ENCODE measurements at regions not wholly inside any gene's neighbourhood (a gene's known extent, or its start where the extent isn't known, plus 50 kb on each side); places are given as distances from the start of the nearest gene placed in this dataset.
"Not testable (repeated sequence)": the region's sequence is repeated elsewhere in the genome, so short reads cannot be mapped to it uniquely, and the experiment has no call there.

- DNase-seq (ENCODE audit: low read depth in 2 of 2) = no peak
These were observed 89.1 kb downstream of the RHOU start for GRCh38 chr1:228824366-228824765.

DNA sequence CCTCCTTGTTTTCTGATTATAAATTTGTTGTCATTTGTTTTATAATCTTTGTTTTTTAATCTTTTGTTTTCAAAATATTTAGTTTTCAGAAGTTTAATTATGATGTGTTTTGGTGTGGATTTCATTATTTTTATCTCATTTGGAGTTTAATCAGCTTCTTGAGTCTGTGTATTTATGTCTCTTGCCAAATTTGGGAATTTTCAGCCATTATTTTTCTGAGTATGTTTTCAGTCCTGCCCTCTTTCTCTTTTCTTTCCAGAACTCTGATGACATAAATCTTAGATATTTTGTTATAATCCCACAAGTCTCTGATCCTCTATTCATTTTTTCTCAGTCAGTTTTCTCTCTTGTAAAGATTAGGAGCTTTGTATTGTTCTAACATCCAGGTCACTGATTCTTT is 89.8 kb downstream of the RHOU start:
- DNase-seq (ENCODE audit: low read depth in 2 of 2) = no peak

DNA sequence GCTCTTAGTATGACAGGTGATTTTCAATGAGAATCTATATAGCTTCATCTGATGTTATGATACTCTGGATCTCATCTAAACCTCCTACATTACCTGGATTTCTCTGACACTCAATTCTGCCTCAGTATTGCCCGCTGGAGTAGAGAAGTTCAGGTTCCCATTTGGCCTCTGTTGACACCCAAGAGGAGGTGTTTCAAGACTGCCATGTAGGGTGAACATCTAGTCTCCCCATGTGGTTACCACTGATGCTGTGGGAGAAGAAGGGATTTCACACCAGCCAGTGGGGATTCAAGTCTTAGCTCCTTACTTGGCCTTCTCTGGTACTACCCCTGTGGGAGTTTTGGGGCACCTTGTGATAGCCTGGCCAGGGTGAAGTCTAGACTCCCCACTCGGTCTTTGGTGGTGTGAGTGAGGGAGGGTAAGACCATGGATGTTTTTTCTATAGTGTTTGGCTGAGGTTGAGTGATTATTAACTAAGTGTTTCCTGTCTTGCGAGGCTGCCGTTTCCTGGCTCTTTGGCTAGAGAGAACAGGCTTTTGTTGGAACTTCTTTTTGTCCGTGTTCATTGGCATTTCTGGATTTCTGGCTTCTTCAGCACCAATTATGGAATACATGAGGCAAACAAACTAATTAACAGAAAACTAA is 90.7 kb downstream of the RHOU start:
- DNase-seq (ENCODE audit: low read depth in 2 of 2) = peak in 1 of 2 donors; percentile 45

- DNase-seq (ENCODE audit: low read depth in 2 of 2) = no peak
These were observed 91.7 kb downstream of the RHOU start for GRCh38 chr1:228827019-228827418.

GRCh38 chr1:228828151-228828550 is 92.9 kb downstream of the RHOU start:
- DNase-seq (ENCODE audit: low read depth in 2 of 2) = no peak

DNA sequence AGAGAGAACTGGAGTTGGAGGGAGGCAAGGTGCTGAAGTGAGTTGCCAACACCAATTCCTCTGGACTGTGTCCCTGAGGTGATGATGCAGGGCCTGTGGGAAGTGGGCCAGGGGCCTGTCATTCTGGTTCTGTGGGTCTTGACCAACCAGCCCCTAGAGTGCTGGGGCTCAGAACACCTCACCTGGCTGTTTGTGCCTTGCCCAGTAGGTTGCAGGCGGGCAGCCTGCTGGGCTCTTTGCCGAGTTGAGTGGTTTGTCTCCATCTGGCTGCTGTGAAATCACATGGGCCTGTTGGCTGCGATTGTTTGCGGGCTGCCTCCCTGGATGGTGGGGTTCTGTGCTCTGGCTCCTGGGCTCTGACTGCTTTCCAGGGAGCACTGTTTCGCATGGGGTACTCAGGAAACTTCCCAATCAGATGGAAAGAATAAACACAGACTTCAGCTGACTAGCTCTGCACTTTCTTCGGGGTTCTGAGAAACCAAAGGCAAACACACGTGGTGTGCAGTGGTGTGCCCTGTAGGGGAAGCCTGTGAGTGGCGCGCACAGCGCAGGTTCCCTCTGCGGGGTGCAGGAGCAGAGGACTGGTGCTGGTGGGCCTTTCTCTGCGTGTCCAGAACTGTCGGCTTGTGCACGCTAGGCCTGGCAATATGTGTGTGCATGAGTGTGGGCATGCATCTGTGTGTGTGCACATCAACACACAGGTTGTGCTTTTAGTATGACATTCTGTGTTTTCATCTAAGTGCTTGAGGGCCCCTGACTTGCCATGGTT is 95.1 kb downstream of the RHOU start:
- no peak for DNase-seq (ENCODE audit: low read depth in 2 of 2)

DNA sequence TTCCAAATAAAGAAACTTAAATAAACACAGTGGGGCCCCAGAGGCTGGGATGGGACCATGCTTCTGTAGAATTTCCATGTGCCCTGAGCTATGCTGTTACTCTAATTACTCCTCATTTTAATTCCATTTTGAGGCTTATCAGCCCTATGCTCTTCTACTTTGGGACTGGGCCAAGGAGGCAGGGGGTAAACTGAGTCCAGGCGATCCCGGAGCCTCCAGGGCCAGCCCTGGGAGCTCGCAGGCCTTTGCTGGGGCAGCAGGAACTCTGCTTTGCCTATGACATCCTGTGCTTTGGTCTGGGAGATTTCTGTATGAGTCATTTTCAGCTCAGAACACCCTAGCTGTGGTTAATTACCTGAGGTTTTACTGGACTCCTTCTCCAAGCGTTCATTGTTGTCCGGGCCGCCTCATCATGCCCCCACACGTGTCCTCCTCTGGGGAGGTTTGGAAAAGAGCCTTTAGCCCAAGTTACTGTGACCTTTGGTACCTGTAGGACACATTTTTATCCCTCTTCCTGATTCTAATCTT is 95.7 kb downstream of the RHOU start:
- peak; percentile 23 to 47 for DNase-seq (ENCODE audit: low read depth in 2 of 2)

- no peak for DNase-seq (ENCODE audit: low read depth in 2 of 2)
These were observed 98.8 kb downstream of the RHOU start for GRCh38 chr1:228833911-228834688.

DNA sequence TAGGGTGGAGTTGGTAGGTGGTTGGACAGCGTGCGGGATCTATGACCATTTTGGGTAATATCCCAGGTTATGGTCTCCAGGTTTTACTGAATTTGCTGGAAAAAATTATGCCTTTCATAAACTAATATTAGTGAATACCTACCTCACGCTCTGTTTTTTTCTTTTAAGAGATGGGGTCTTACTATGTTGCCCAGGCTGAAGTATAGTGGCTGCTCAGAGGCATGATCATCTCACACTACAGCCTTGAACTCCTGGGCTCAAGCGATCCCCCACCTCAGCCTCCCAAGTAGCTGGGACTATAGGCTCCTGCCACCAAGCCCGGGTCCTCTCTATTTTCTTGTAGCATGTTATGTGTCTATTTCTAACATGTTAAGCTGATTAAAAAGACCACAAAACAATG is 100.2 kb downstream of the RHOU start:
- no peak for DNase-seq (ENCODE audit: low read depth in 2 of 2)

- DNase-seq (ENCODE audit: low read depth in 2 of 2) = no peak
These were observed 100.6 kb downstream of the RHOU start for GRCh38 chr1:228835911-228836310.

GRCh38 chr1:228836427-228836826 is 101.1 kb downstream of the RHOU start:
- DNase-seq (ENCODE audit: low read depth in 2 of 2) = no peak

GRCh38 chr1:228837032-228837431 is 101.8 kb downstream of the RHOU start:
- DNase-seq (ENCODE audit: low read depth in 2 of 2) = no peak

DNA sequence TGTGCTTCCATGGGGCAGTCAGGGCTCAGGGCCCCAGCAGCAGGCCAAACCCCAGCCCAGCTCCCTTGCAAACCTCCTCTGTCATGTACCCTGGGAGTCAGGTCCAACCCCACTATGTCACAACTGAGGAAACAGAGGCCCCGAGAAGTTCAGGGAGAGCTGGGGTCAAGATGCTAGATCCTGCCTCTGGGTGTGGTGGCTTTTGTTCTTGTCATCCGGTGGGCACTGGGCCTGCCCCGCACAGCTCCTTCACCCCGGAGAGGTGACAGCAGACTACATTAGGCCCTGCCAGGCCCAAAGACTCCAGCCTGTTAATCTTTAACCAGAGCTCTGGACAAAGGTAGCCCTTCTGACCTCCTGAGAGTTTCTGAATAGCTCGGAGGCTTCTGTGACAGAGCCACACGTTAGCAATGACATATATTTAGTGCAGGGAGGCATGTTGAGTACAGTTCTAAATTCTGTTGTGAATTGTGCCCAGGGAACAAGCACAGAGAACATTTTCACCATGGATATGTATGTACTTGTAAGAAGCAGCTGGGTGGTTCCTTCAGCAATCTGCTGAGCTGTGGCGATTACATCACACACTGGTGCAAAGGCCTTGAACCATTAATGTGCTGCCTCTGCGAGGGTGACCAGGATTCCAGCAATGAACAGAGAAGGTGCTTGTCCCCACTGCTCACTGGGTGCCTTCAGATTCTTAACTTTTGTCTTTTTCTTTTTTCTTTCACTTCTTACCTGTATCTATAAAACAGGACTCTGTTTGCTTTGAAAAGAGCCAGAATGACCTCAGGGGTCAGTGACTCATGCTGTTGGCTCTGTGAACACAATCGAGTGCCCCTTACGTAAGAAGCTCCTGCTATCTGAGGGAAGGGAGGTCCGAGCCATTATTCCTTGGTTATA is 102.8 kb downstream of the RHOU start:
- DNase-seq (ENCODE audit: low read depth in 2 of 2) = peak; percentile 85 to 91

DNA sequence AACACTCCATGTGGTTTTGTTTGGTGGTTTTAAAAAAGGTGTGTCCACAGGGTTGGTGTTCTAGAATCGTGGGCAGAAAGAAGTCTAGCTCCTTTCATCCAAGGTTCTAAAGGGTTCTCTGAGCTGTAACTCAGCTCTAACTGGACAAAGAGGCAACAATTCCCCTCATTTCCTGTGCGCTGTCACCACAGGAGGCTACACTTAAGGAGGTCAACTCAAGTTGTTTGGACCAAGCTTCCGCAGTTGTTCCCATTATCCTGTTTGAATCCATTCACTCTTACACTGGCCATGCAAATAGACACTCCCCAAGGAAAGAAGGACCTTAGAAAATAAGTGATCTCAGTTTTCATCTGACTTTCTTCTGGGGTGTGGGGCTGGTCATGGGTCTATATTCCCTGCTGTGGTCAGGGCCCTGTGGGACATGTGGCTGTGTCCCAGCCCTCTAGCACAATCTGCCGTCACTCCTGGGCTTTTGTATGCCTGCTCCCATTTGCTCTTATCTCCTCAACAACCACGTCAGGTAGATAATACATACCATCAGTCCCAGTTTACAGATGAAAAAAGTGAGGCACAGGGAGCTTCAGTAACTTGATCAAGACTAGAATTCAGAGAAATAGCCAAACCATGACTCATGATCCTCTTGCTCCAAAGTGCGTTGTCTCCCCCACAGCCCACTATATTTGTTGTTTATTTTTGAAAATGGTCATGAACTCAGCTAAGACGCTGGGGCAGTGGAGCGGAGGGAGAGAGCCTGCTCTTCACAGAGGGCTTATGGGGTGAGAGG is 103.6 kb downstream of the RHOU start:
- peak in 1 of 2 donors; percentile 10 for DNase-seq (ENCODE audit: low read depth in 2 of 2)

DNA sequence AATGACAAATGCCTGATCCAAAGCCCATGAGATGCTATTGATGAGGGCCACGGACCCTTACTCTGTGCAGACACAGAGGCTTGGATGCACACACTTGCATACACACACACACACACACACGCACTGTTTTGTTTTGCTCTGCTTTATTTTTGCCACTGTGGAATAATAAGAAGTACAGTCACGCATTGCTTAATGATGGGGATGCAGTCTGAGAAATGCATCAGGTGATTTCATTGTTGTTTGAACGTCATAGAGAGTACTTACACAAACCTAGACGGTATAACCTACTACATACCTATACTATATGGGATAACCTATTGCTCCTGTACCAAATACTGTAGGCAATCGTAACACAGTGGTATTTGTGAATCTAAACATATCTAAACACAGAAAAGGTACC is 104.4 kb downstream of the RHOU start:
- no peak for DNase-seq (ENCODE audit: low read depth in 2 of 2)

DNA sequence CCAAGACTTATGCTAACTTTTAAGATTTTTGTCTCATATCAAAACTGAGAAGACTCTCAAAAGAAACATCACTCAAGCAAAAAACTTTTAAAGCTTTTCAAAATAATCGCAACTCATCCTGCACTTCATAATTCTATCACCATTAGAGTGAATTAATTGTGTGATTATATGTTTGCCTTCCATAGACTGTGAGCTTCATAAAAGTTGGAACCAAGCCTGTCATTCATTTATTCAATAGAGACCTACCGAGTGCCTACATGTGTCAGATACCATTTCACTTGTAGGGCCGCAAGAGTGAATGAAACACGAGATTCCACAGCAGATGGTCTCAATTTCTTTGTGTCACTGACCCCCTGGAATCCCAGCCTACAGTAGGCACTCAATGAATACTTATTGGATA is 106.4 kb downstream of the RHOU start:
- DNase-seq (ENCODE audit: low read depth in 2 of 2) = no peak

DNA sequence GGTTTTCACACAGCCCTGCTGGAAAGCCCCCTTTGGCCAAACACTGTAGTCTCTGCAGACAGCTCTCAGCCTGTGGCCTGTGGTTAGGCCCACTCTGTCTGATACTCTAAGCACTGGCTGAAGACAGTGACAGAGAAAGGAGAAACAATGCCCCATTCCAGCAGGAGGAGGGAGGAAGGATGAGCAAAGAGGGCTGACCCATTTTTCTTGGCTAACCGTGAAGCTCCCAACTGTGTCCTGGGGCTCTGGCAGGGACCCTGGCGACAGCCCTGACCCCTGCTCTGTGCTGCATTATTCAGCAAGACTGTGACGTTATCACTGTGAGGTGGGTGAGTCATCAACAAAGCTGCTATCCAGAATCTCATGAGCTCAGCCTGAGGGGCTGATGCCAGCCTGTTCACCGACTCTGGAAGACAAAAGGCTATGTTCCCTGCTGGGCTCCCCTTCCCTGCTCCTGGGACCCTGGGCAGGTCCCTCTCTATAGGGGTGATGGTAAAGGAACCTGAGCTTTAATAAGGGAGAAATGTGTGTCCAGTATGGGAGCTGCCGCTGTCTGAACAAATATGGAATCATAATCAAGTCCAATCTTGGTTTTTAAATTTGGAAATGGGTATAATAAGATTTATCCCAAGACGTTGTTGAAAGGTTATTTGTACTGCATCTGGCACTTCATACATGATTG is 107.0 kb downstream of the RHOU start:
- DNase-seq (ENCODE audit: low read depth in 2 of 2) = peak; percentile 16 to 69

GRCh38 chr1:228845101-228845500 is 109.8 kb downstream of the RHOU start:
- DNase-seq (ENCODE audit: low read depth in 2 of 2) = no peak

GRCh38 chr1:228846952-228847351 is 111.7 kb downstream of the RHOU start:
- DNase-seq (ENCODE audit: low read depth in 2 of 2) = no peak

DNA sequence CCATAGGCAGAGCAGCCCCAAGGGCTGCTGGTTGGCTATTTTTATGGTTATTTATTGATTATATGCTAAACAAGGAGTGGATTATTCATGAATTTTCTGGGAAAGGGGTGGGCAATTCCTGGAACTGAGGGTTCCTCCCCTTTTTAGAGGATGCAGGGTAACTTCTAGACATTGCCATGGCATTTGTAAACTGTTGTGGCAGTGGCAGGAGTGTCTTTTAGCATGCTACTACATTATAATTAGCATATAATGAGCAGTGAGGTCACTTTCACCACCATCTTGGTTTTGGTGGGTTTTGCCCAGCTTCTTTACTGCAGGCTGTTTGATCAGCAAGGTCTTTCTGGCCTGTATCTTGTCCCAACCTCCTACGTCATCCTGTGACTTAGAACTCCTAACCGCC is 112.2 kb downstream of the RHOU start:
- DNase-seq (ENCODE audit: low read depth in 2 of 2) = not testable (repeated sequence)

All from dermis microvascular lymphatic vessel endothelial cell (primary cell).